GM18867 (cell line): ENCODE measurements at regions not wholly inside any gene's neighbourhood (a gene's known extent, or its start where the extent isn't known, plus 50 kb on each side); places are given as distances from the start of the nearest gene placed in this dataset.
"Not testable (repeated sequence)": the region's sequence is repeated elsewhere in the genome, so short reads cannot be mapped to it uniquely, and the experiment has no call there.

ENCODE experiments used
- ATAC-seq: cut with Tn5 transposase; IDR thresholded peaks from one replicate; pipeline ENCODE4 v1.9.1; 2021; ENCODE audit warnings: mild to moderate bottlenecking, moderate library complexity; ENCODE audit not compliant: unreplicated experiment

GRCh38 chr14:88929656-88930436 is 105.4 kb downstream of the TTC8 start:
- ATAC-seq = no peak

GRCh38 chr14:88931321-88932110 is 107.1 kb downstream of the TTC8 start:
- no peak for ATAC-seq

GRCh38 chr14:88933191-88933590 is 108.7 kb downstream of the TTC8 start:
- ATAC-seq = no peak

GRCh38 chr14:88934351-88934806 is 109.9 kb downstream of the TTC8 start:
- no peak for ATAC-seq

- ATAC-seq = no peak
Measured at GRCh38 chr14:88935083-88935482, 110.6 kb downstream of the TTC8 start.

- ATAC-seq = no peak
Measured at GRCh38 chr14:88937706-88938105, 113.3 kb downstream of the TTC8 start.

- no peak for ATAC-seq
Measured at GRCh38 chr14:88940671-88941070, 116.2 kb downstream of the TTC8 start.

- ATAC-seq = no peak
Measured at GRCh38 chr14:88941414-88941813, 117.0 kb downstream of the TTC8 start.

GRCh38 chr14:88947646-88948598 is 123.5 kb downstream of the TTC8 start:
- no peak for ATAC-seq

GRCh38 chr14:88950069-88950468 is 125.6 kb downstream of the TTC8 start:
- ATAC-seq = no peak

GRCh38 chr14:88951370-88951769 is 126.9 kb downstream of the TTC8 start:
- ATAC-seq = no peak

- ATAC-seq = no peak
Measured at GRCh38 chr14:88952901-88953300, 128.4 kb downstream of the TTC8 start.

- no peak for ATAC-seq
Measured at GRCh38 chr14:88955455-88955854, 131.0 kb downstream of the TTC8 start.

GRCh38 chr14:88960496-88960895 is 136.0 kb downstream of the TTC8 start:
- ATAC-seq = no peak

- no peak for ATAC-seq
Measured at GRCh38 chr14:88961214-88961613, 136.8 kb downstream of the TTC8 start.

- ATAC-seq = no peak
Measured at GRCh38 chr14:88962356-88962755, 137.9 kb downstream of the TTC8 start.

GRCh38 chr14:88967299-88967698 is 142.8 kb downstream of the TTC8 start:
- ATAC-seq = no peak

GRCh38 chr14:88975043-88975830 is 150.8 kb downstream of the TTC8 start:
- ATAC-seq = no peak

- ATAC-seq = no peak
Measured at GRCh38 chr14:88975926-88976325, 151.5 kb downstream of the TTC8 start.

- ATAC-seq = not testable (repeated sequence)
Measured at GRCh38 chr14:88980907-88981306, 156.5 kb downstream of the TTC8 start.
